Chondrocyte (in vitro differentiated cells): ENCODE measurements at regions not wholly inside any gene's neighbourhood (a gene's known extent, or its start where the extent isn't known, plus 50 kb on each side); places are given as distances from the start of the nearest gene placed in this dataset.

Experiments
- DNase-seq: peaks from one replicate; pipeline ENCODE4 v3.0.0; 2021; ENCODE audit warnings: mixed read lengths, low spot score
- H3K27ac Mint-ChIP-seq: one replicate; pipeline ENCODE4 v1.8.0; 2021; ENCODE audit warnings: mild to moderate bottlenecking, moderate library complexity, mixed read lengths; ENCODE audit not compliant: unreplicated experiment
- H3K27me3 Mint-ChIP-seq: 2 replicates; pipeline ENCODE4 v1.8.0; 2021; ENCODE audit warnings: low read depth, mixed read lengths
- H3K36me3 Mint-ChIP-seq: 2 replicates; pipeline ENCODE4 v1.8.0; 2021; ENCODE audit warnings: low read depth, mixed read lengths
- H3K4me1 Mint-ChIP-seq: 2 replicates; pipeline ENCODE4 v1.8.0; 2021; ENCODE audit warnings: low read depth, mild to moderate bottlenecking, mixed read lengths
- H3K4me3 Mint-ChIP-seq: one replicate; pipeline ENCODE4 v1.8.0; 2021; ENCODE audit warnings: mild to moderate bottlenecking, moderate library complexity, mixed read lengths; ENCODE audit not compliant: unreplicated experiment
- H3K9me3 Mint-ChIP-seq: 2 replicates; pipeline ENCODE4 v1.8.0; 2021; ENCODE audit warnings: low read depth, mixed read lengths
- CTCF ChIP-seq: fragments of 200-600 bp; sonication (generic); IDR thresholded peaks from 2 replicates; pipeline ENCODE4 v1.5.0; 2021; ENCODE audit warnings: antibody characterized with exemption, mild to moderate bottlenecking, moderate library complexity

DNA sequence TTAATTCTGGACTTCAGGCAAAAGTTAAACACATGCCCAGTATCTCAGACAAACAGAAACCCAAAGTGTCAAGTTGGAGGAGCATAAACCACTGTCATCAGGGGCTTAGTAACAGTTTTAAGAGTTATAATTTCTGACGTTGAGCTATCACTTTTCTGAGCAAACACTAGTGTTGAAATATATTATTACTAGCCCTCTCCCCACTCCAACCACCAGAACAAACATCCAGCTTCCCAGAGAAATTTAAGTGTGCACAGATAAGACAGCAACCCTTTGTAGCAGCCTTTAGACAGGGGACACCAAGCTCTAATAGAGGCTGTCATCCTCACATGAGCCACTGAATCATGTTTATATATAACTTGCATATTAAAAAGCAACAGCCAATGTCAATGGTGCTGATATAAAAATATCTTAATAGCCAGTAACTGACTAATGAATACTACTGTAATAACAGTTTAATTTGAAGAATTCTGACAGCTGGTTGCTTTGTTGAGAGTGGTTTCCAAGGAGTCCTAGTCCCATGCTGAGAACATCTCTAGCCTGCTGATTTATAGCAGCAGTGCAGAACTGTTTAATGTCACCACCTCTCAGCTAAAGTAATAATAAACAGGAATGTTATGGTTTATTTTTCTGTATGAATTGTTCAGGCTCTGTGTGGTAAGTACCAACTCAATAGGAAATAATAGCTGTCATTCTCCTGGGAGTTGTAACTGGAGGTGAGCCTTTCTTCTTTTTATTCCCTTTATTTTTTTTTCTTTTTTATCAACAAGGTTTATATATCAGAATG is 528.7 kb upstream of the ZNF608 start:
- Mint-ChIP-seq H3K27ac (peak overlapping the region; percentile 46), H3K36me3 (no peaks in the 10 kb centered on the region), H3K4me3 (no peak overlapping the region), H3K27me3 (no peaks in the 10 kb centered on the region), H3K4me1 (peaks cover 51% of the 10 kb centered on the region), H3K9me3 (peaks cover 7% of the 10 kb centered on the region)
- TF ChIP-seq CTCF = no peak
- no peak for DNase-seq

- no peaks in the 10 kb centered on the region for H3K27me3 Mint-ChIP-seq
- peaks cover 7% of the 10 kb centered on the region for H3K9me3 Mint-ChIP-seq
- H3K27ac Mint-ChIP-seq = no peak overlapping the region
- H3K4me3 Mint-ChIP-seq = no peak overlapping the region
- H3K36me3 Mint-ChIP-seq = no peaks in the 10 kb centered on the region
- DNase-seq = no peak
- TF ChIP-seq CTCF = no peak
- peaks cover 45% of the 10 kb centered on the region for H3K4me1 Mint-ChIP-seq
Measured at GRCh38 chr5:125275725-125276090, 529.3 kb upstream of the ZNF608 start.

DNA sequence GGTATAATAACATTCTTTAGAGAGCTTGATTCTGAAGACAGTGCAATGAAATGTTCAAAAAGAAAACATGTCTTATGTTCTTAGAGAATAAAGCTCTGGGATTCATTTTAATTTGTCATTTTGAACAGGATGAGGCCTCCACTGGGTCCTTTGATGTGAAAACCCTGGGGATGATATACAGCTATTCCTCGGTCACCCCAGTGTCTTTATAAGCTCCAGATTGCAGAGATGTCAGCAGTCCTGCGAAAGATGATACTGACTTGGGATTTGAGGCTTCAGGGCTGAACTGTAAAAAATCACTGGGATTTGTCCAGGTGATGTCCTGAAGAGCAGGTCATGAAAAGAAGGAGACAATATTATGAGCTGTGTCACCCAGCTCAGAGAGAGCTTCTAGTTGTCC is 529.7 kb upstream of the ZNF608 start:
- TF ChIP-seq CTCF = no peak
- Mint-ChIP-seq H3K9me3 (peaks cover 7% of the 10 kb centered on the region), H3K27ac (no peak overlapping the region), H3K27me3 (no peaks in the 10 kb centered on the region), H3K4me3 (no peak overlapping the region), H3K36me3 (no peaks in the 10 kb centered on the region), H3K4me1 (peaks cover 41% of the 10 kb centered on the region)
- no peak for DNase-seq

GRCh38 chr5:125277494-125278154 is 531.2 kb upstream of the ZNF608 start:
- H3K4me3 Mint-ChIP-seq = no peak overlapping the region
- H3K27ac Mint-ChIP-seq = no peak overlapping the region
- no peak for TF ChIP-seq CTCF
- H3K9me3 Mint-ChIP-seq = peaks cover 7% of the 10 kb centered on the region
- H3K4me1 Mint-ChIP-seq = peaks cover 35% of the 10 kb centered on the region
- DNase-seq = no peak
- H3K27me3 Mint-ChIP-seq = no peaks in the 10 kb centered on the region
- H3K36me3 Mint-ChIP-seq = no peaks in the 10 kb centered on the region

DNA sequence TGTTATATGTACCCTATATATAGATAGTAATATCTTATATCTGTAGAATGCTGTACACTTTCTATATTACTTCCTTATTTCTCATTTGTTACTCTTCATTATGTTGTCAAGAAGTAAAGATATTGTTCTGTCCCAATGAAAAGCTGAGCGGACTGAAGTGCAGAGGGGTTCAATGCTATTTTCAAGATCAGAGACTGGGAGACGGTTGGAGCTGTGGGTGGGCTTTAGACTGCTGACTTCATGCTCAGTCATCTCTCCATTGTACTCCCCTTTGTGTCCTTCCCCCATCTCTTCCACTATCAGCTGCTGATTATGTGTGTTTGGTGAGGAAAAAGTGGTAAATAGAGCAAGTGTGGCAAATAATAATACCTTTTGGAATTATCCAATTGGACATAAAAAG is 532.3 kb upstream of the ZNF608 start:
- H3K9me3 Mint-ChIP-seq = peaks cover 7% of the 10 kb centered on the region
- no peak overlapping the region for H3K4me3 Mint-ChIP-seq
- peaks cover 42% of the 10 kb centered on the region for H3K4me1 Mint-ChIP-seq
- H3K27me3 Mint-ChIP-seq = no peaks in the 10 kb centered on the region
- H3K27ac Mint-ChIP-seq = no peak overlapping the region
- DNase-seq = no peak
- TF ChIP-seq CTCF = no peak
- no peaks in the 10 kb centered on the region for H3K36me3 Mint-ChIP-seq
